ELF-1 (cell line): ENCODE measurements at regions not wholly inside any gene's neighbourhood (a gene's known extent, or its start where the extent isn't known, plus 50 kb on each side); places are given as distances from the start of the nearest gene placed in this dataset.

Source experiments
- DNase-seq: peaks from one replicate; pipeline ENCODE4 v3.0.0-alpha.2; 2016; ENCODE audit warnings: low read depth, low spot score

DNA sequence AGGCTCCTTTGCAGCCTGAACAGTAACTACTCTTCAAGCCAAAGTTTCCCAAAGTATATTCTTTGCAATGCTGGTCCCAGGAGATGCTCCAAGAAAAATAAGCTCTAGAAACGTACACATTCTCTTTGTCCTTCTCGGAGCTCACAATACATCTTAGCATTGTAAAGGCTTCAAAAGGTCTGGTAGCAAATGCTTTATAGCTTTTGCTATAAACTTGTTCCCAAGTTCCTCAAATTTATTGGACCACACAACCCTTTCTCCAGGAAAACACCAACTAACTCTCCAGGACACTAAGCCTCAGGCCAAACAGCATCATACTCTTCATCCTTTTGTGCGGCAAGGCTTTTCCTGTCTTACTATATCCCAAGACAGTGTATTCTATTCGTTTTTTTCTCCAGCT, 455.6 kb upstream of the PROK2 start:
- no peak for DNase-seq

DNA sequence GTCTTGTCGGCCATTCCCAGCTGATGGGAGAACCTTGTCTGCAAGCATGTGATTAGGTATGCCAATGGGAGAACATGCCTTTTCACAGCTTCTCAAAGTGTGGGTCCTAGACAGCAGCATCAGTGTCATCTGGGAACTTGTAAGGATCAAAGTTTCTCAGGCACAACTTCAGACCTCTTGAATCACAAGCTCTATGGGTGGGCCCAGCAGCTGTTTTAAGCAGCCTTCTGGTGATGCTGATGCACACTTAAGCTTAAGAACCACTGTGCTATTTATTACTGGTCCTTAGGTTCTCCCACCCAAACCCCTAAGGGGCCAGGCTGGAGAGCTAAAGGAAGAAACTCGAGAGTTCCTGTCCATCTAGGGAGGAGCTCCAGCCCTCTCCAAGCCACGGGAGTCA, 453.9 kb upstream of the PROK2 start:
- DNase-seq = no peak

- no peak for DNase-seq
These were observed 453.2 kb upstream of the PROK2 start for GRCh38 chr3:72238010-72238691.

DNA sequence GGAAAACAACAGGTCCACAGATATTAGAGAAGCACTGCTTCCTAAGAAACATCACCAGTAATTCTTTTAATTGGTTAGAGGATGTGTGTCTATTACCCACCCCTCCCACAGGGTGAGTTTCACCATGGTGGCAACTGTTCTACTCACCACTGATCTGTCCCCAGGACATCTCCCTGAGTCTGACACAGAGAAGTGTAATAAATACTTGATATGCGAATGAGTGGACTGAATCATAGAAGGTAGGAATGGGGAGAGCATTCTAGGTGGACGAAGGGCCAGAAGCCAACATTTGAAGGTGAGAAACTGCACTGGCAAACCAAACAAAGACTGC, 452.7 kb upstream of the PROK2 start:
- DNase-seq = no peak

DNA sequence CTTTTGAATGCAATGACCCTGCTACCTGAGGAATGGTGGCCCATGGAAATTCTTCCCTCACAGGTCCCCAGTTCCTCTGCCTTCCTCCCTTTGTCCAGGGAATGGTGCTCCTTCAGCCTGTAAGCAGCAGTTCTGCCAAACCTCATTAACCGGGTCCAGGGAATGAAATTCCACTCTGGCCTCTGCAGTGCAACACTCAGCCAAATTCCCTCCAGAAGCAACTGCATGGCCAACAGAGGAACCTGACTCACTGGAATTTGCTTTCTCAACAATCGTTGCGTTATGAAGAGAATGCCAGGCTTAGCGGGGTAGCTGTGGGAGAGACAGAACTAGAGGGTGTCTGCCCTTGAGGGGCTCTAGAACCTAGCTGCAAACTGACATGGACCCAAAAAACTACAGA, 449.4 kb upstream of the PROK2 start:
- no peak for DNase-seq

DNA sequence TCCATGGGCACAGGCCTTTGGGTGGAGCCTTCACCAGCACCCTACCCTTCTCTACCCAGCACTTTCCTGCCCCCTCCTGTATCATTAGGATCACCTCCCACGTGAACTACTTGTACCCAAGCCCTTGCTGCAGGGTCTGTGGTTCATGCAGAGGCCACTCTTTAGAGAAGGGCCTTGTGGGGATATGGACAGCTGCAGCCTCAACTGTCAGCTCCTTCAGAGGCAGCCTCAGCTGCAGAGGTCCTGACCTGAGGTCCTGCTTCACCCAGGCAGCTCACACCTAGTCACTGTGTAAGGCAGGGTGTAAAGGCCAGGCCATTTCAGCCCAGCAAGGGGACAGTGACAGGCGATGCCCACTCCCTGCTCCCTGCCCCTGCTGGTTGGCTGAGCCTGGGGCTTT, 448.6 kb upstream of the PROK2 start:
- no peak for DNase-seq

DNA sequence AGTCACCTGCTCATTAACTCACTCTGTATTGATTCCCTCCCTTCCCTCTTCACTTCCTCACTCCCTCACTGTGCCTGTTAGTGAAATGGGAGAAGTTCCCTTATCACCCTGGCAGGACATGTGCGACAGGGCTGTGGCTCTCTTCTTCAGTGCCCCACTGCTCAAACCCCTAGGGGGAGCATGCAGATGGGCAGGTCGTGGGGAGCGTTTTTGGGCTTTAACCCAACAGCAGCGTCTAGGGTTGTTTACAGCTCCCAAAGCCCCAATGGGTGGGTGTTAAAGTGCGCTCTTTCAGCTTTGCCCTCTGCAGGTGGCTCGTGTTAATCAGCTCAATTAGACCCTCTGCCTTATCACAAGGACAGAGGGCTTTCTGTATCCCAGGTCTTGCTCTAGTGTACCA, 447.8 kb upstream of the PROK2 start:
- DNase-seq = peak; percentile 3

DNA sequence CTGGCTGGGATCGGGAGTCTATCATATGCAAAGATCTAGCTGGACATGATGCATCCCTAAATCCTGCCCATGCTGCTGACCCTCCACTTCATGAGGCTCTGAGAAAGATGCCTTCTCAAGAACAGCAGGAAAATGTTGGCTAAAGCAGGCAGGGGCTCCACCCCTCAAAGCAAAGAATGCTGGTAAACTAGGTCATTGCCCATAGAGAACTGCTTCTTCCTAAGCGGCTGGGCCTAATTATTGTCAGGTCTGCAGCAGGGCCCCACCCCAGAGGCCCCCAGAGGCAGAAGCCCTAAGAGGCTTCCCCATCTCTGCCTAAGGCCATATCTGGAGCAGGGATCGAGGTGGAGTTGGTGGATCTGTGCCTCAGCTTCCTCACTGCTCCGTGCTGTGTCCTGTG, 447.4 kb upstream of the PROK2 start:
- peak; percentile 2 for DNase-seq

- DNase-seq = no peak
These were observed 446.7 kb upstream of the PROK2 start for GRCh38 chr3:72231439-72232196.

DNA sequence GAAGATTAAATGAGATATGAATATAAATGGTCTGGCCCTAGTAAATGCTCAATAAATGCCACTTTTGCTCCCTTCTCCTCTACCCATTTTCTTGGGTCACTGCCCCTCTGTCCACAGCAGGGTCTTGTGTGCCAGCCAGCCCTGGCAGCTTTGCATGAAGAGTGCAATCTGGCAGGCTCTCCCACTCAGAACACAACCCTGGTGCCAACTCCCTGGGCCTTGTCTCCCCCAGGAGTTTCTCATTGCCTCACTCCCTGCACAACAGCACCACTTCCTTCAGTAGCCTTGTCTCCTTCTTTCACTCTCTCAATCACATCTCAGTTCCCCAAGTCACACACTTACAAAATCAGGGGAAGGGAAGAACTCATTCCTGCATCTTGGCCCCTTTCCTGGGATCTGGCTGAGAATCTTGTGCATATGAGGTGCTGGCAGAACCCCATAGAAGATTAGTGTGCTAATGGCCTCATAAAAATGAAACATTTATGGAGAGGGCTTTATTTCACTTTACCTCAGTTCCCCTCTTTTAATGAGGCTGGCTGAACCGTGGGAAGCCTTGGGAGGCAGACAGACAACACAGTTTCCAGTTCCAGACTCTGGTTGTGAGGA, 445.9 kb upstream of the PROK2 start:
- DNase-seq = no peak

- DNase-seq = no peak
These were observed 445.0 kb upstream of the PROK2 start for GRCh38 chr3:72229952-72230351.

- no peak for DNase-seq
These were observed 442.6 kb upstream of the PROK2 start for GRCh38 chr3:72227486-72228070.

DNA sequence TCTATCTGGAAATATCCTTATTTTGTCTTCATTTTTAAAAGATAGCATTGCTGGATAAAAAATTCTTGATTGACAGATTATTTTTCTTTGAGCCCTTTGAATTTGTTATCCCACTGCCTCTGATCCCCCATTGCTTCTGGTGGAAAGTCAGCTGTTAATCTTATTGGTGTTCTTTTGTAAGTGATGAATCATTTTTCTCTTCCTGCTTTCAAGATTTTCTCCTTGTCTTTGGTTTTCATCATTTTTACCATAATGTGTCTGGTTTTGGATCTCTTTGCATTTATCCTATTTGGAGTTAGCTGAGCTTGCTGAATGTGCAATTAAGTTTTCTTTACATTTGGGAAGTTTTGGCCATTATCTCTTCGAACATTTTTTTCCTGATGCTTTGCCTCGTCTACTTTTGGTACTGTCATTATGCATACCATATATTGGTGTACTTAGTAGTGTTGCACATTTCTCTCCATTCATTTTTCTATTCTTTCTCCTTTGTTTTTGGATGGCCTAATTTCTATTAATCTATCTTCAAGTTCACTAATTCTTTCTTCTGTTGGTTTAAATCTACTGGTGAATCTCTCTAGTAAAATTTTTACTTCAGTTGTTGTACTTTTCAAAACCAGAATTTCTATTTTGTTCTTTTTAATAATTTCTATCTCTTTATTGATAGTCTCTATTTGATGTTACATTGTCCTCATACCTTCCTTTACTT, 440.0 kb upstream of the PROK2 start:
- DNase-seq = no peak

GRCh38 chr3:72223628-72224027, 438.7 kb upstream of the PROK2 start:
- DNase-seq = no peak

DNA sequence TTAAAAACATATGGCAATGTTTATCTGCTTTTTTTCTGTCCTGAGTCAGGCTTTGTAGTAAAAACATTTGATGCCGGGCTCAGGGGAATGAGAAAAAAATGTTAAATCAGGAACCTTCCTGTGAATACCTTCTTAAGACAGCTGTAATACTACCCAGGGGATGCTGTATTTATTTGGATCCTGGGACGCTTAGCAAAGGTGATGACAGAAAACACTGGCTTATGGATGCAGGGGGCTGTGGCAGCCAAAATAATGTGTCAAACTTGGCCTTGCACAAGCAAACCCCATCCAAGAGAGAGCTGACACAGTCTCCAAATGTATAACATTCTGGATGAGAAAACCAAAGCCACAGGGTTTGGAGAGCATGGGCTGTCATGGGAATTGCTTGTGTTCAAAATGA, 438.2 kb upstream of the PROK2 start:
- DNase-seq = no peak

DNA sequence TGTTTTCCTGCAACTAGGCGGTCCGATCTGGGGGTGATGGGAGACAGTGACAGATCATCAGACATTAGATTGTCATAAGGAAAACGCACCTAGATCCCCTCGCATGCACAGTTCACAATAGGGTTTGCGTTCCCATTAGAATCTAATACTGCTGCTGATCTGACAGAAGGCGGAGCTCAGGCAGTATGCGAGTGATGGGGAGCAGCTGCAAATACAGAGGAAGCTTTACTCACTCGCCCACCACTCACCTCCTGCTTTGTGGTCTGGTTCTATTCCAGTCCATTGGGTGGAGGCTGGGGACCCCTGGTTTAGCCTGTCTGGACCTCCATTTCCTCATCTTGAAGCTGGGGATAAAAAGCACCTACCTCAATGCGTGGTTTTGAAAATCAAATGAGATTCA, 437.5 kb upstream of the PROK2 start:
- no peak for DNase-seq

DNA sequence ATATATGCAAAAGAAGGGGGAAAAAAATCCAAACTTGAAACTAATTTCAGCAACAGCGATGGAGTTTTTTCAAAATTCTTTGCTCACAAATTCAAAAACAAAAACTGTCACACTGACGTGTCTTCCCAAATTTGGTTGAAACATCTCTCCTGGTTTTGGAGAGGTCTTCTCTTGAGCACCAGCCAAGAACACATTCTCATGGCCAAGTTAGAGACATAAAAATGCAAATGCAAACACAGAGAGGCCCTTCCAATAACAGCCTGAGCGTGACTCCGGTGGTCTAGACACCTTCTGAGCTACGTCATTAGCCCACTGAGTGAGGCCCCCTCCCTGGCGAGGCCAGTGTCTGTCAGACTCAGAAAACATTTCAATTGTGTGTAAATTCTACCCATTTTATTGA, 436.0 kb upstream of the PROK2 start:
- no peak for DNase-seq

GRCh38 chr3:72219752-72220151, 434.8 kb upstream of the PROK2 start:
- no peak for DNase-seq

- DNase-seq = no peak
These were observed 432.6 kb upstream of the PROK2 start for GRCh38 chr3:72217570-72217969.

- DNase-seq = no peak
These were observed 429.4 kb upstream of the PROK2 start for GRCh38 chr3:72214066-72214951.
